HEK293 (cell line): ENCODE measurements at regions not wholly inside any gene's neighbourhood (a gene's known extent, or its start where the extent isn't known, plus 50 kb on each side); places are given as distances from the start of the nearest gene placed in this dataset.

ENCODE experiments used
- CTCF ChIA-PET: fragments of 350-600 bp; formaldehyde crosslinking; extraction: SDS; loops from one replicate; lab custom pipeline; 2021; ENCODE audit warnings: antibody characterized with exemption; lab: Yijun Ruan, JAX
- POLR2A ChIA-PET: fragments of 300-600 bp; formaldehyde crosslinking; extraction: SDS; loops from one replicate; lab custom pipeline; 2020; ENCODE audit warnings: antibody characterized with exemption, inconsistent platforms; lab: Yijun Ruan, JAX
- H3K27ac ChIP-seq: fragments of 200-500 bp; sonication (Bioruptor generic); 2 replicates; pipeline ENCODE4 v1.5.1; 2014; ENCODE audit warnings: low read depth, low read length, control low read depth, inconsistent platforms; ENCODE audit errors: extremely low read depth
- H3K36me3 ChIP-seq, 2 experiments: fragments of 200-500 bp in 1 of 2; sonication (Bioruptor generic) in 1 of 2; 1 replicate in 1 of 2; 2 replicates in 1 of 2; pipeline ENCODE4 v1.5.1; 2014 to 2017; ENCODE audit warnings: inconsistent platforms in 2 of 2, low read length in 2 of 2; ENCODE audit not compliant: control insufficient read depth in 2 of 2, insufficient read depth in 1 of 2
- H3K4me1 ChIP-seq: fragments of 200-500 bp; sonication (Bioruptor generic); 2 replicates; pipeline ENCODE4 v1.5.1; 2014; ENCODE audit warnings: mild to moderate bottlenecking, low read length, inconsistent platforms; ENCODE audit not compliant: control insufficient read depth, insufficient read depth
- H3K4me3 ChIP-seq: 2 replicates; pipeline ENCODE4 v1.5.1; 2011; ENCODE audit warnings: low read depth, mild to moderate bottlenecking, control low read depth, low read length, moderate library complexity
- H3K9me3 ChIP-seq: fragments of 200-500 bp; sonication (Bioruptor generic); 2 replicates; pipeline ENCODE4 v1.5.1; 2014; ENCODE audit warnings: low read depth, low read length, inconsistent platforms; ENCODE audit not compliant: control insufficient read depth, insufficient read depth
- GFI1B ChIP-seq: fragments of 450-650 bp; formaldehyde crosslinking; IDR thresholded peaks from 2 replicates; pipeline ENCODE4 v1.5.1; 2016; ENCODE audit warnings: missing biosample characterization, missing genetic modification characterization
- KLF7 ChIP-seq: fragments of 450-650 bp; formaldehyde crosslinking; IDR thresholded peaks from 2 replicates; pipeline ENCODE4 v1.5.1; 2016; ENCODE audit warnings: missing biosample characterization, missing genetic modification characterization, borderline replicate concordance
- OVOL3 ChIP-seq: fragments of 450-650 bp; formaldehyde crosslinking; IDR thresholded peaks from 2 replicates; pipeline ENCODE4 v1.5.1; 2016; ENCODE audit warnings: missing biosample characterization, missing genetic modification characterization
- REPIN1 ChIP-seq: fragments of 450-650 bp; formaldehyde crosslinking; IDR thresholded peaks from 2 replicates; pipeline ENCODE4 v1.5.1; 2017; ENCODE audit warnings: missing biosample characterization, missing genetic modification characterization, low read depth
- SETDB1 ChIP-seq: IDR thresholded peaks from one replicate; pipeline ENCODE4 v1.6.1; 2017; ENCODE audit warnings: mild to moderate bottlenecking, low read length, moderate library complexity, mixed read lengths; ENCODE audit not compliant: insufficient read length
- ZBTB17 ChIP-seq: fragments of 450-650 bp; formaldehyde crosslinking; IDR thresholded peaks from 2 replicates; pipeline ENCODE4 v1.5.1; 2016; ENCODE audit warnings: missing biosample characterization, missing genetic modification characterization
- ZFP41 ChIP-seq: fragments of 450-650 bp; formaldehyde crosslinking; IDR thresholded peaks from 2 replicates; pipeline ENCODE4 v1.5.1; 2016; ENCODE audit warnings: missing biosample characterization, missing genetic modification characterization, borderline replicate concordance
- ZNF112 ChIP-seq: fragments of 450-650 bp; formaldehyde crosslinking; IDR thresholded peaks from 2 replicates; pipeline ENCODE4 v1.5.0; 2017; ENCODE audit warnings: missing biosample characterization, missing genetic modification characterization
- ZNF114 ChIP-seq: fragments of 450-650 bp; formaldehyde crosslinking; IDR thresholded peaks from 2 replicates; pipeline ENCODE4 v1.5.0; 2017; ENCODE audit warnings: missing biosample characterization, missing genetic modification characterization
- ZNF132 ChIP-seq: fragments of 450-650 bp; formaldehyde crosslinking; IDR thresholded peaks from 2 replicates; pipeline ENCODE4 v1.5.1; 2017; ENCODE audit warnings: missing biosample characterization, missing genetic modification characterization, borderline replicate concordance
- ZNF184 ChIP-seq: fragments of 450-650 bp; IDR thresholded peaks from 2 replicates; pipeline ENCODE4 v1.5.1; 2018; ENCODE audit warnings: missing biosample characterization, mild to moderate bottlenecking, missing genetic modification characterization
- ZNF19 ChIP-seq: fragments of 450-650 bp; formaldehyde crosslinking; IDR thresholded peaks from 2 replicates; pipeline ENCODE4; 2016; ENCODE audit warnings: missing biosample characterization, missing genetic modification characterization, low read depth
- ZNF214 ChIP-seq: fragments of 450-650 bp; formaldehyde crosslinking; IDR thresholded peaks from 2 replicates; pipeline ENCODE4 v1.5.1; 2017; ENCODE audit warnings: missing biosample characterization, mild to moderate bottlenecking, missing genetic modification characterization, borderline replicate concordance
- ZNF391 ChIP-seq: fragments of 450-650 bp; formaldehyde crosslinking; IDR thresholded peaks from 2 replicates; pipeline ENCODE4 v1.5.1; 2016; ENCODE audit warnings: low read depth, missing biosample characterization, missing genetic modification characterization, borderline replicate concordance
- ZNF433 ChIP-seq: fragments of 450-650 bp; formaldehyde crosslinking; IDR thresholded peaks from 2 replicates; pipeline ENCODE4 v1.5.1; 2016; ENCODE audit warnings: missing biosample characterization, missing genetic modification characterization, low read depth
- ZNF529 ChIP-seq: fragments of 450-650 bp; formaldehyde crosslinking; IDR thresholded peaks from 2 replicates; pipeline ENCODE4 v1.5.1; 2017; ENCODE audit warnings: missing genetic modification characterization, missing biosample characterization; ENCODE audit not compliant: insufficient replicate concordance
- ZNF560 ChIP-seq: fragments of 450-650 bp; formaldehyde crosslinking; IDR thresholded peaks from 2 replicates; pipeline ENCODE4 v1.5.1; 2017; ENCODE audit warnings: missing biosample characterization, missing genetic modification characterization, borderline replicate concordance
- ZNF561 ChIP-seq: fragments of 450-650 bp; IDR thresholded peaks from 2 replicates; pipeline ENCODE4 v1.5.1; 2018; ENCODE audit warnings: missing biosample characterization, missing genetic modification characterization, borderline replicate concordance
- ZNF610 ChIP-seq: fragments of 450-650 bp; formaldehyde crosslinking; IDR thresholded peaks from 2 replicates; pipeline ENCODE4 v1.5.1; 2016; ENCODE audit warnings: missing biosample characterization, missing genetic modification characterization, borderline replicate concordance
- ZNF660 ChIP-seq: fragments of 450-650 bp; IDR thresholded peaks from 2 replicates; pipeline ENCODE4 v1.5.1; 2018; ENCODE audit warnings: missing biosample characterization, mild to moderate bottlenecking, missing genetic modification characterization
- ZNF664 ChIP-seq: fragments of 450-650 bp; formaldehyde crosslinking; IDR thresholded peaks from 2 replicates; pipeline ENCODE4 v1.5.1; 2016; ENCODE audit warnings: missing biosample characterization, missing genetic modification characterization
- ZNF707 ChIP-seq: fragments of 450-650 bp; formaldehyde crosslinking; IDR thresholded peaks from 2 replicates; pipeline ENCODE4 v1.5.1; 2016; ENCODE audit warnings: missing biosample characterization, missing genetic modification characterization
- TF ChIP-seq, protein P1 (sequence below): fragments of 450-650 bp; formaldehyde crosslinking; IDR thresholded peaks from 2 replicates; pipeline ENCODE4 v1.5.1; 2016; ENCODE audit warnings: missing biosample characterization, missing genetic modification characterization
- TF ChIP-seq, protein P2 (sequence below): fragments of 450-650 bp; formaldehyde crosslinking; conservative IDR thresholded peaks from 2 replicates; pipeline ENCODE4 v1.5.1; 2016; ENCODE audit warnings: low read depth, missing biosample characterization, missing genetic modification characterization
- TF ChIP-seq, protein P3 (sequence below): fragments of 450-650 bp; formaldehyde crosslinking; IDR thresholded peaks from 2 replicates; pipeline ENCODE4 v1.5.1; 2016; ENCODE audit warnings: missing biosample characterization, missing genetic modification characterization, borderline replicate concordance

DNA sequence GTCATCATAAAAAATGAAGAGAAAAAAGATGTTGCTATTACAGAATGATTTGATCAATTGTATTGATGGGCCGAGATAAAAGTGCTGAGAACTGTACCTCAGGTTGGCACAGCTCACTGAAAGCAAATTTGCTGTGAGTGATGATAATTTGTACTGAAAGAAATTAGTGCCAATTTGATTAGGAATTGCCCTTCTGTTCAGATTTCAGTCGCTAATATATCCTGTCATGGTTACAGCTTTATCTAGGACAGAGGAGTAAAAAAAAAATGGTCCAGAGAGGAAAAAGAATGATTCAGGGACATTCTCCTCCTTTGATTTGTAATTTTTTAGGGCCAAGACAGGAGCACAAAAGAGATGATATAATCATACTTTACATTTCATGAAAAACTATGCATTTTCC, 1264.2 kb downstream of the ROBO2 start:
- Histone ChIP-seq H3K36me3 (no peaks in the 10 kb centered on the region), H3K27ac (no peak overlapping the region), H3K4me1 (no peaks in the 10 kb centered on the region), H3K9me3 (no peaks in the 10 kb centered on the region), H3K4me3 (no peak overlapping the region)
- TF ChIP-seq REPIN1 (tag by site-specific recombination): no peak
- no peak for TF ChIP-seq ZNF664
- TF ChIP-seq, protein P1, sequence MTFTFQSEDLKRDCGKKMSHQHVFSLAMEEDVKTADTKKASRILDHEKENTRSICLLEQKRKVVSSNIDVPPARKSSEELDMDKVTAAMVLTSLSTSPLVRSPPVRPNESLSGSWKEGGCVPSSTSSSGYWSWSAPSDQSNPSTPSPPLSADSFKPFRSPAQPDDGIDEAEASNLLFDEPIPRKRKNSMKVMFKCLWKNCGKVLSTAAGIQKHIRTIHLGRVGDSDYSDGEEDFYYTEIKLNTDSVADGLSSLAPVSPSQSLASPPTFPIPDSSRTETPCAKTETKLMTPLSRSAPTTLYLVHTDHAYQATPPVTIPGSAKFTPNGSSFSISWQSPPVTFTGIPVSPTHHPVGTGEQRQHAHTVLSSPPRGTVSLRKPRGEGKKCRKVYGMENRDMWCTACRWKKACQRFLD (tag by site-specific recombination): no peak
- TF ChIP-seq ZNF529: no peak
- TF ChIP-seq ZNF660 (tag by site-specific recombination): no peak
- no peak for TF ChIP-seq ZNF112 (tag by site-specific recombination)
- TF ChIP-seq ZNF184 (tag by site-specific recombination): no peak
- ChIA-PET POLR2A (no interaction called here), CTCF (interaction anchor here (0.5 to 0.6 kb wide), 2 partner anchors 25 to 120 kb away, joined by 3 read pairs; no protein-coding TSS in a partner anchor)

DNA sequence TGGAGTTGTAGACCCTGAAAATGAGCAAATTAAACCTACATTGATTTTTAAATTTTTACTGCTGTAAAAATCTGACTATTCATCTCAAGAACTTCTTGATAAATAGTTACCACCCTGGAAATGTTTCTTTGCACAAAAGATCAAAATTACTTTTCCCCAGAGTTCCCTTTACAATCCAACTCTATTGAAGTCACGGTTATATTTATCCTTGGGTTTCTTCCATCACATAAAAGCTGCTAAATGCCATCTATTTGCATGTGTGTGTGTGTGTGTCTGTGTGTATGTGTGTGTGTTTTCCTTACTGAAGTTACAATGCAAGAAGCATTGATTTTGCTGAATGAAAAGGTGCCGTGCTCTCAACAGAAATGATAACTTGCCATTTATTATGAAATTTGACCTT, 1273.0 kb downstream of the ROBO2 start:
- Histone ChIP-seq H3K9me3 (no peaks in the 10 kb centered on the region), H3K4me1 (no peaks in the 10 kb centered on the region), H3K27ac (no peak overlapping the region), H3K36me3 (no peaks in the 10 kb centered on the region), H3K4me3 (no peak overlapping the region)
- TF ChIP-seq ZFP41: no peak
- TF ChIP-seq ZNF114 (tag by site-specific recombination): no peak
- TF ChIP-seq ZNF561 (tag by site-specific recombination): no peak
- TF ChIP-seq, protein P2, sequence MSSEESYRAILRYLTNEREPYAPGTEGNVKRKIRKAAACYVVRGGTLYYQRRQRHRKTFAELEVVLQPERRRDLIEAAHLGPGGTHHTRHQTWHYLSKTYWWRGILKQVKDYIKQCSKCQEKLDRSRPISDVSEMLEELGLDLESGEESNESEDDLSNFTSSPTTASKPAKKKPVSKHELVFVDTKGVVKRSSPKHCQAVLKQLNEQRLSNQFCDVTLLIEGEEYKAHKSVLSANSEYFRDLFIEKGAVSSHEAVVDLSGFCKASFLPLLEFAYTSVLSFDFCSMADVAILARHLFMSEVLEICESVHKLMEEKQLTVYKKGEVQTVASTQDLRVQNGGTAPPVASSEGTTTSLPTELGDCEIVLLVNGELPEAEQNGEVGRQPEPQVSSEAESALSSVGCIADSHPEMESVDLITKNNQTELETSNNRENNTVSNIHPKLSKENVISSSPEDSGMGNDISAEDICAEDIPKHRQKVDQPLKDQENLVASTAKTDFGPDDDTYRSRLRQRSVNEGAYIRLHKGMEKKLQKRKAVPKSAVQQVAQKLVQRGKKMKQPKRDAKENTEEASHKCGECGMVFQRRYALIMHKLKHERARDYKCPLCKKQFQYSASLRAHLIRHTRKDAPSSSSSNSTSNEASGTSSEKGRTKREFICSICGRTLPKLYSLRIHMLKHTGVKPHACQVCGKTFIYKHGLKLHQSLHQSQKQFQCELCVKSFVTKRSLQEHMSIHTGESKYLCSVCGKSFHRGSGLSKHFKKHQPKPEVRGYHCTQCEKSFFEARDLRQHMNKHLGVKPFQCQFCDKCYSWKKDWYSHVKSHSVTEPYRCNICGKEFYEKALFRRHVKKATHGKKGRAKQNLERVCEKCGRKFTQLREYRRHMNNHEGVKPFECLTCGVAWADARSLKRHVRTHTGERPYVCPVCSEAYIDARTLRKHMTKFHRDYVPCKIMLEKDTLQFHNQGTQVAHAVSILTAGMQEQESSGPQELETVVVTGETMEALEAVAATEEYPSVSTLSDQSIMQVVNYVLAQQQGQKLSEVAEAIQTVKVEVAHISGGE (tag by site-specific recombination): no peak
- TF ChIP-seq ZBTB17 (tag by site-specific recombination): no peak
- no peak for TF ChIP-seq GFI1B (tag by site-specific recombination)
- TF ChIP-seq, protein P3, sequence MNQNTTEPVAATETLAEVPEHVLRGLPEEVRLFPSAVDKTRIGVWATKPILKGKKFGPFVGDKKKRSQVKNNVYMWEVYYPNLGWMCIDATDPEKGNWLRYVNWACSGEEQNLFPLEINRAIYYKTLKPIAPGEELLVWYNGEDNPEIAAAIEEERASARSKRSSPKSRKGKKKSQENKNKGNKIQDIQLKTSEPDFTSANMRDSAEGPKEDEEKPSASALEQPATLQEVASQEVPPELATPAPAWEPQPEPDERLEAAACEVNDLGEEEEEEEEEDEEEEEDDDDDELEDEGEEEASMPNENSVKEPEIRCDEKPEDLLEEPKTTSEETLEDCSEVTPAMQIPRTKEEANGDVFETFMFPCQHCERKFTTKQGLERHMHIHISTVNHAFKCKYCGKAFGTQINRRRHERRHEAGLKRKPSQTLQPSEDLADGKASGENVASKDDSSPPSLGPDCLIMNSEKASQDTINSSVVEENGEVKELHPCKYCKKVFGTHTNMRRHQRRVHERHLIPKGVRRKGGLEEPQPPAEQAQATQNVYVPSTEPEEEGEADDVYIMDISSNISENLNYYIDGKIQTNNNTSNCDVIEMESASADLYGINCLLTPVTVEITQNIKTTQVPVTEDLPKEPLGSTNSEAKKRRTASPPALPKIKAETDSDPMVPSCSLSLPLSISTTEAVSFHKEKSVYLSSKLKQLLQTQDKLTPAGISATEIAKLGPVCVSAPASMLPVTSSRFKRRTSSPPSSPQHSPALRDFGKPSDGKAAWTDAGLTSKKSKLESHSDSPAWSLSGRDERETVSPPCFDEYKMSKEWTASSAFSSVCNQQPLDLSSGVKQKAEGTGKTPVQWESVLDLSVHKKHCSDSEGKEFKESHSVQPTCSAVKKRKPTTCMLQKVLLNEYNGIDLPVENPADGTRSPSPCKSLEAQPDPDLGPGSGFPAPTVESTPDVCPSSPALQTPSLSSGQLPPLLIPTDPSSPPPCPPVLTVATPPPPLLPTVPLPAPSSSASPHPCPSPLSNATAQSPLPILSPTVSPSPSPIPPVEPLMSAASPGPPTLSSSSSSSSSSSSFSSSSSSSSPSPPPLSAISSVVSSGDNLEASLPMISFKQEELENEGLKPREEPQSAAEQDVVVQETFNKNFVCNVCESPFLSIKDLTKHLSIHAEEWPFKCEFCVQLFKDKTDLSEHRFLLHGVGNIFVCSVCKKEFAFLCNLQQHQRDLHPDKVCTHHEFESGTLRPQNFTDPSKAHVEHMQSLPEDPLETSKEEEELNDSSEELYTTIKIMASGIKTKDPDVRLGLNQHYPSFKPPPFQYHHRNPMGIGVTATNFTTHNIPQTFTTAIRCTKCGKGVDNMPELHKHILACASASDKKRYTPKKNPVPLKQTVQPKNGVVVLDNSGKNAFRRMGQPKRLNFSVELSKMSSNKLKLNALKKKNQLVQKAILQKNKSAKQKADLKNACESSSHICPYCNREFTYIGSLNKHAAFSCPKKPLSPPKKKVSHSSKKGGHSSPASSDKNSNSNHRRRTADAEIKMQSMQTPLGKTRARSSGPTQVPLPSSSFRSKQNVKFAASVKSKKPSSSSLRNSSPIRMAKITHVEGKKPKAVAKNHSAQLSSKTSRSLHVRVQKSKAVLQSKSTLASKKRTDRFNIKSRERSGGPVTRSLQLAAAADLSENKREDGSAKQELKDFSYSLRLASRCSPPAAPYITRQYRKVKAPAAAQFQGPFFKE (tag by site-specific recombination): no peak
- no peak for TF ChIP-seq OVOL3 (tag by site-specific recombination)
- no peak for TF ChIP-seq SETDB1
- TF ChIP-seq ZNF560 (tag by site-specific recombination): no peak
- TF ChIP-seq ZNF707 (tag by site-specific recombination): no peak
- TF ChIP-seq ZNF19: no peak
- TF ChIP-seq ZNF391 (tag by site-specific recombination): no peak
- no peak for TF ChIP-seq ZNF610
- no peak for TF ChIP-seq ZNF433 (tag by site-specific recombination)
- TF ChIP-seq ZNF132 (tag by site-specific recombination): no peak
- no peak for TF ChIP-seq KLF7 (tag by site-specific recombination)
- TF ChIP-seq ZNF214 (tag by site-specific recombination): no peak
- ChIA-PET CTCF (no interaction called here), POLR2A (no interaction called here)
